ENCODE measurements at regions not wholly inside any gene's neighbourhood (a gene's known extent, or its start where the extent isn't known, plus 50 kb on each side); places are given as distances from the start of the nearest gene placed in this dataset.
"Not testable (repeated sequence)": the region's sequence is repeated elsewhere in the genome, so short reads cannot be mapped to it uniquely, and the experiment has no call there.

DNA sequence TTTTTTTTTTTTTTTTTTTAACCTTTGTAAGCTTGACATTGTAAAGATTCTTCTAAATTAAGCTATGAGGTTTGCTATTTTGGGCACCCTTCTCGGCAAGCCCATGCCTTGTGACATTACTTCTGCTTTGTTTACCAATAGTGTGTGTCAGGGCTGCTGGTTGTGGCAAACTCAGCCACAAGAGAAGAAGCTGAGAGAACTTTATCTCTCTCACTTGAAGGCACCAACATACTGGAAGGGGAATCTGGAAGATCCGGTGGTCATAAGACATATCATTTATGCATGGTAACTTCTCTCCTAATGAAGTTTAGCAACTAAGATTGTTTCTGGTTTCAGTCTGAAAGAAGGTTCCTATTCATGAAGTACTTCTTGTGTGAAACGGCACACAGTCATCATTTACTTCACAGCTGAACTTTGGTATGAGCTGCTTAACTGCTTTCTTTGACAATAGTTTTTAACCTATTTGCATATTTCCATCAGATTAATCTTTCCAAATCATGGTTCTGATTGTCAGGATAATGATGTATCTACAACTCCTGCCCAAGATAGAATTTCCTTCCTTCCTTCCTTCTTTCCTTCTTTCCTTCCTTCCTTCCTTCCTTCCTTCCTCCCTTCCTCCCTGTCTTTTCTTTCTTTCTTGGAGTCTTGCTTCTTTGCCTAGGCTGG lies 189.3 kb downstream of the NFKBIZ start:
- intact Hi-C loops (cut with micrococcal nuclease), result no loop called here
- H3K27ac Mint-ChIP-seq, result no peak overlapping the region

DNA sequence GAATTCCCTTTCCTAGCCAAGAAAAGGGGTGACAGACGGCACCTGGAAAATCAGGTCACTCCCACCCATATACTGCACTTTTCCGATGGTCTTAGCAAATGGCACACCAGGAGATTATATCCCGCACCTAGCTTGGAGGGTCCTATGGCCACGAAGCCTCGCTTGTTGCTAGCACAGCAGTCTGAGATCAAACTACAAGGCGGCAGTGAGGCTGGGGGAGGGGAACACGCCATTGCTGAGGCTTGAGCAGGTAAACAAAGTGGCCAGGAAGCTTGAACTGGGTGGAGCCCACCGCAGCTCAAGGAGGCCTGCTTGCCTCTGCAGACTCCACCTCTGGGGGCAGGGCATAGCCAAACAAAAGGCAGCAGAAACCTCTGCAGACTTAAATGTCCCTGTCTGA lies 190.8 kb downstream of the NFKBIZ start:
- H3K4me1 Mint-ChIP-seq (ENCODE audit: low read depth); intact Hi-C loops (cut with micrococcal nuclease); H3K4me3 Mint-ChIP-seq; H3K27ac Mint-ChIP-seq; ATAC-seq; H3K27me3 Mint-ChIP-seq; DNase-seq: not testable (repeated sequence)
- ChIA-PET POLR2A (interaction anchor here (0.7 kb wide), 1 partner anchor 68 kb away, joined by 3 read pairs; no protein-coding TSS in a partner anchor), CTCF (interaction anchor here (1.6 kb wide), 1 partner anchor 185 kb away, joined by 3 read pairs; no protein-coding TSS in a partner anchor)
- Mint-ChIP-seq H3K9me3 (peaks cover 21% of the 10 kb centered on the region), H3K36me3 (ENCODE audit: low read depth) (peaks cover 11% of the 10 kb centered on the region)

More for the DNA sequence above, 189.3 kb downstream of the NFKBIZ start:
- no peak for DNase-seq
- ChIA-PET CTCF (interaction anchor here (0.6 to 1.6 kb wide), 3 partner anchors 113 to 187 kb away, joined by 3 read pairs; no protein-coding TSS in a partner anchor), POLR2A (no interaction called here)
- H3K4me3 Mint-ChIP-seq, result no peak overlapping the region
- H3K9me3 Mint-ChIP-seq, result peaks cover 21% of the 10 kb centered on the region
- ATAC-seq, result no peak
- TF ChIP-seq, protein P1, sequence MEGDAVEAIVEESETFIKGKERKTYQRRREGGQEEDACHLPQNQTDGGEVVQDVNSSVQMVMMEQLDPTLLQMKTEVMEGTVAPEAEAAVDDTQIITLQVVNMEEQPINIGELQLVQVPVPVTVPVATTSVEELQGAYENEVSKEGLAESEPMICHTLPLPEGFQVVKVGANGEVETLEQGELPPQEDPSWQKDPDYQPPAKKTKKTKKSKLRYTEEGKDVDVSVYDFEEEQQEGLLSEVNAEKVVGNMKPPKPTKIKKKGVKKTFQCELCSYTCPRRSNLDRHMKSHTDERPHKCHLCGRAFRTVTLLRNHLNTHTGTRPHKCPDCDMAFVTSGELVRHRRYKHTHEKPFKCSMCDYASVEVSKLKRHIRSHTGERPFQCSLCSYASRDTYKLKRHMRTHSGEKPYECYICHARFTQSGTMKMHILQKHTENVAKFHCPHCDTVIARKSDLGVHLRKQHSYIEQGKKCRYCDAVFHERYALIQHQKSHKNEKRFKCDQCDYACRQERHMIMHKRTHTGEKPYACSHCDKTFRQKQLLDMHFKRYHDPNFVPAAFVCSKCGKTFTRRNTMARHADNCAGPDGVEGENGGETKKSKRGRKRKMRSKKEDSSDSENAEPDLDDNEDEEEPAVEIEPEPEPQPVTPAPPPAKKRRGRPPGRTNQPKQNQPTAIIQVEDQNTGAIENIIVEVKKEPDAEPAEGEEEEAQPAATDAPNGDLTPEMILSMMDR (IDR thresholded peaks at IDR 0.05), result no peak
- no peaks in the 10 kb centered on the region for H3K27me3 Mint-ChIP-seq
- peaks cover 5% of the 10 kb centered on the region for H3K4me1 Mint-ChIP-seq (ENCODE audit: low read depth)
- peaks cover 11% of the 10 kb centered on the region for H3K36me3 Mint-ChIP-seq (ENCODE audit: low read depth)

DNA sequence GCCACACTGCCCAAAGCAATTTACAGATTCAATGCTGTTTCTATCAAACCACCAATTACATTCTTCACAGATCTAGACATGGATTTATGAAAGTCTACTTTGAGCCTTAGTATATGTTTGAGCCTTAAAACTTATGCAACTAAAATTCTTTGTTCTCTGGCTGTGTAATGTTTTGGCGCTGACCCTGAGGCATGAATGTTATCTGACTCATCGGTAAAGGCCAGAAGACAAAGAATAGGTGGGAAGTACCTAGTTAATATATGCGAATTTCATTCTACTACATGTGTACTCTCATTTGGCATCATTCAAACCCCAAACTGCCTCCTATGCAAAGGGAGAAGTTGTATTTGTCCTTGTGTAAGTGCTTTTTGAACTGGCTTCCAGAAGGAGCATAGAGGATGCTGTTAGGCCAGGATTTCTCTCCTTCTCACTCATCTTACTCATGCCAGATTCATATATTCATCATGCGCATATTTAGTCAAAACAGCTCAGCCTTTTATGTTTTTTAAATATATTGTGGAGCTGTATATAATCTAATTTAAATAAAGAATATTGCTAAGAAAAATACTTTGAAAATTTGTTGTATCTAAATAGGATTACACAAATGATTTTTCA lies 204.2 kb downstream of the NFKBIZ start:
- DNase-seq (peak; percentile 45), ATAC-seq (peak; percentile 91)
- H3K36me3 Mint-ChIP-seq (ENCODE audit: low read depth), result peaks cover 12% of the 10 kb centered on the region
- ChIA-PET POLR2A (no interaction called here), CTCF (interaction anchor here (1.0 kb wide), 1 partner anchor 169 kb away, joined by 3 read pairs; no protein-coding TSS in a partner anchor)
- peaks cover 18% of the 10 kb centered on the region for H3K9me3 Mint-ChIP-seq
- TF ChIP-seq, protein P1 (IDR thresholded peaks at IDR 0.05), result no peak
- intact Hi-C loops (cut with micrococcal nuclease), result no loop called here
- H3K4me3 Mint-ChIP-seq, result no peak overlapping the region
- peaks cover 37% of the 10 kb centered on the region for H3K4me1 Mint-ChIP-seq (ENCODE audit: low read depth)
- H3K27me3 Mint-ChIP-seq, result no peaks in the 10 kb centered on the region
- no peak overlapping the region for H3K27ac Mint-ChIP-seq

DNA sequence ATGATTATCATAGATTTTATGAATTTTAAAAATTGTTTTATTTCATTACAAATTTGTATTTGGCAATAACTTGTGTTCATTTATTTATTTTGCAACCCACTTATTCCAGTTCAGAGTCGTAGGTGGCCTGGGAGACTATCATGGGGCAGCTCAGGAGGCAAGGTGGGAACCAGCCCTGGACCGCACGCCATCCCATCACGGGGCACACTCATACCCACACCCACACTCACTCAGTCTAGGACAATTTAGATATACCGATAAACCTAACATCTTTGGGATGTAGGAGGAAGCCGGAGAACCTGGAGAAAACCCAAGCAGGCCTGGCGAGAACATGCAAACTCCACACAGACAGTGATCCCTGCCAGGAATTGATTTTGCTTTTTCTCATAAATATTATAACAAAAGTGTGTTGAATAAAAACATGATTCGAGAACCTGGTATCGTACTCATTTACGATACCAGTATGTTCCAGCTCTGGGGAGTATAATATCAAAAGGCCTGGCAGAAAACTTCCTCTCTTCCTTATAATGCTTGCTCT lies 205.3 kb downstream of the NFKBIZ start:
- intact Hi-C loops (cut with micrococcal nuclease), result no loop called here
- H3K27me3 Mint-ChIP-seq, result no peaks in the 10 kb centered on the region
- H3K9me3 Mint-ChIP-seq, result peaks cover 7% of the 10 kb centered on the region
- DNase-seq (no peak), ATAC-seq (no peak)
- TF ChIP-seq, protein P1 (IDR thresholded peaks at IDR 0.05), result no peak
- H3K27ac Mint-ChIP-seq, result no peak overlapping the region
- ChIA-PET POLR2A (no interaction called here), CTCF (interaction anchor here (0.8 kb wide), 1 partner anchor 175 kb away, joined by 3 read pairs; no protein-coding TSS in a partner anchor)
- H3K4me3 Mint-ChIP-seq, result no peak overlapping the region
- H3K4me1 Mint-ChIP-seq (ENCODE audit: low read depth), result peaks cover 47% of the 10 kb centered on the region
- peaks cover 5% of the 10 kb centered on the region for H3K36me3 Mint-ChIP-seq (ENCODE audit: low read depth)

DNA sequence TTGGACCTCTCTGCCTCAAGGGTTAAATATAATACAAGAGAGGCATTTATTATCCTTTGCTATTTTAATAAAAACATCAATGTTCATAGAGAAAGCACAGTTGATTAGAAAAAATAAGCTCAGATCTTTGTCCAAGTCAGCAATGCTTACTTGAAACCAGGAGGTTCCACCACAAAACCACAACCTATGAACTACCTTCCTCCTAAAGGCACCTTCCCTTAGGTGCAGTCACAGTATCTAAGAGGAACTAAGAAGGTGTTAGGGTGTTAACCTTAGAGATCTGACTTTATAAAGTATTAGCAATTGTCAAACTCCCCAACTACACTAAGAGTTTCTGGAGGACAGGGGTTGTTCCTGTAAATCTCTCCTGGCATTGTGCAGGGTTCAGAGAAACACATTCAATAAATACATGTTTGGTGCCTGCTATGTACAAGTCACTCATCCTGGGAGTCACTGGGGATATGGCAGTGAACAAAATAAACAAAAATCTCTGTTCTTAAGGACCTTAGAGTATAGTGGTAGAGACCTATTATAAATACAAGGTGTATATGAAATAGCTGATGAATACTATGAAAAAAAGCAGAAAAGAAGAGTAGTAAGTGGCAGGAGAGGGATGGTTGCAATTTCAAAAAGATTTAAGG lies 208.6 kb downstream of the NFKBIZ start:
- H3K9me3 Mint-ChIP-seq, result no peaks in the 10 kb centered on the region
- peaks cover 49% of the 10 kb centered on the region for H3K4me1 Mint-ChIP-seq (ENCODE audit: low read depth)
- no peaks in the 10 kb centered on the region for H3K27me3 Mint-ChIP-seq
- DNase-seq (peak; percentile 43), ATAC-seq (peak; percentile 69)
- peak overlapping the region; percentile 30 for H3K27ac Mint-ChIP-seq
- TF ChIP-seq, protein P1 (IDR thresholded peaks at IDR 0.05), result no peak
- POLR2A ChIA-PET, result interaction anchor here (0.6 kb wide), 1 partner anchor 126 kb away, joined by 3 read pairs; no protein-coding TSS in a partner anchor
- CTCF ChIA-PET, result interaction anchor here (0.7 to 1.0 kb wide), 2 partner anchors 12 to 21 kb away, joined by 3 read pairs; no protein-coding TSS in a partner anchor
- intact Hi-C loops (cut with micrococcal nuclease), result no loop called here
- H3K36me3 Mint-ChIP-seq (ENCODE audit: low read depth), result no peaks in the 10 kb centered on the region
- H3K4me3 Mint-ChIP-seq, result no peak overlapping the region

Data from activated CD8-positive, alpha-beta T cell treated with anti-CD3 and anti-CD28 coated beads for 36 hours (primary cell).